C4-2B (cell line): ENCODE measurements at regions not wholly inside any gene's neighbourhood (a gene's known extent, or its start where the extent isn't known, plus 50 kb on each side); places are given as distances from the start of the nearest gene placed in this dataset.

Experiments
- H3K27ac ChIP-seq: fragments of 450-650 bp; 2 replicates; pipeline ENCODE4 v1.5.1; 2017
- ZFX ChIP-seq: fragments of 450-650 bp; IDR thresholded peaks from 2 replicates; pipeline ENCODE4 v1.6.1; 2017
- TF ChIP-seq, protein P1 (sequence below): fragments of 450-650 bp; conservative IDR thresholded peaks from 2 replicates; pipeline ENCODE4 v1.5.1; 2017; ENCODE audit warnings: mild to moderate bottlenecking

DNA sequence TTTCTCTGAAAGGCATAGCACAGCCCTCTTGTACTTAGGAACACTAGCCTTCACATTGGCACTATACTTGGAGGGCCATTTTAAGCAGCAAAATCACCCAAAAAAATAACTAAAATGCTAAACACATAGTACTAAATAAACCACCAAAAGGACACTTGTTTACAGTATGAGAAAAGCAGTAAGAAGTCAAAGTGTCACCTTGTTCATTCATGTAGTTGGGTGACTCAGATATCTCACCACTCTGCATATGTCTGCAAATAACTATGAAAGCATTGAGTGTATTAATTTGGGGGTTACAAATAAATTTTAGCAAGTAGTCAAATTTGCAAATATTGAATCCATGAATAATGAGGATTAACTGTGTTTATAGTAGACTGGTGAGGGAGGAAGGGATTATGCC lies 107.6 kb downstream of the ELAPOR2 start:
- TF ChIP-seq, protein P1, sequence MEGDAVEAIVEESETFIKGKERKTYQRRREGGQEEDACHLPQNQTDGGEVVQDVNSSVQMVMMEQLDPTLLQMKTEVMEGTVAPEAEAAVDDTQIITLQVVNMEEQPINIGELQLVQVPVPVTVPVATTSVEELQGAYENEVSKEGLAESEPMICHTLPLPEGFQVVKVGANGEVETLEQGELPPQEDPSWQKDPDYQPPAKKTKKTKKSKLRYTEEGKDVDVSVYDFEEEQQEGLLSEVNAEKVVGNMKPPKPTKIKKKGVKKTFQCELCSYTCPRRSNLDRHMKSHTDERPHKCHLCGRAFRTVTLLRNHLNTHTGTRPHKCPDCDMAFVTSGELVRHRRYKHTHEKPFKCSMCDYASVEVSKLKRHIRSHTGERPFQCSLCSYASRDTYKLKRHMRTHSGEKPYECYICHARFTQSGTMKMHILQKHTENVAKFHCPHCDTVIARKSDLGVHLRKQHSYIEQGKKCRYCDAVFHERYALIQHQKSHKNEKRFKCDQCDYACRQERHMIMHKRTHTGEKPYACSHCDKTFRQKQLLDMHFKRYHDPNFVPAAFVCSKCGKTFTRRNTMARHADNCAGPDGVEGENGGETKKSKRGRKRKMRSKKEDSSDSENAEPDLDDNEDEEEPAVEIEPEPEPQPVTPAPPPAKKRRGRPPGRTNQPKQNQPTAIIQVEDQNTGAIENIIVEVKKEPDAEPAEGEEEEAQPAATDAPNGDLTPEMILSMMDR = no peak
- no peak for TF ChIP-seq ZFX

DNA sequence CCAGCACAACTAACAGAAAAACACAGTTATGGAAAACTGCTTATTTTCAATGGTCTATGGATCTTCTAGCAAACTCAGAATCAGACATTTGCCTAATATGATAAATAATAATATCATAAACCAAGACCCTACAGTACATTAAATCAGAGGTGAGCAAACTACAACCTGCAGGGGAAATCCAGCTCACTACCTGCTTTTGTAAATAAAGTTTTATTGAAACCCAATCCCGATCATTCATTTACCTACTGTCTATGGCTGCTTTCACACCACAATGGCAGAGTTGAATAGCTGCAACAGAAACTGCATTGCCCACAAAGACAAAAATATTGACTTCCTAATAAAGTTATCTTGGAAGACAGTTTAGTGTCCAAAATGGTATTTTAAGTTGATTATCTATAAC lies 108.5 kb downstream of the ELAPOR2 start:
- TF ChIP-seq, protein P1 = no peak
- no peak for TF ChIP-seq ZFX
- H3K27ac ChIP-seq = no peak overlapping the region

More for the DNA sequence above, 107.6 kb downstream of the ELAPOR2 start:
- no peak overlapping the region for H3K27ac ChIP-seq

DNA sequence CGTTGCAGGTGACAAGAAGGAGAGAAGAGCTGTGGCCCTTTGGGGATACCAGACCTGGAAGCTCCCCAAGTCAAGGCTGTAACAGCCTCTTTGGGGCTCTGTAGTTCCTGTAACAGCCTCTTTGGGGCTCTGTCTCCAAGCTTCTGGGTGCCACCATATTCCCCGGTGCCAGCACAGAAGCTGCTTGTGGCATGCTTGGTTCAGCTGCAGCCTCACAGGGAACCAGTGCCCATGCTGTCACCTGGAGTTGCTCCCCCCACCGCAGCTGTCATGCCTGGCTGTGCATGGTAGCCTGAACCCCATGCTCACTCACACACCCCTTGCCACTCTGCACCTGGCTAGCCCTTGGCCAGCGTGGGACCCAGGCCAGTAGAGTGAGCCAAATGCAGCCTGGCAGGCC lies 109.1 kb downstream of the ELAPOR2 start:
- no peak overlapping the region for H3K27ac ChIP-seq
- TF ChIP-seq, protein P1 = no peak
- no peak for TF ChIP-seq ZFX

DNA sequence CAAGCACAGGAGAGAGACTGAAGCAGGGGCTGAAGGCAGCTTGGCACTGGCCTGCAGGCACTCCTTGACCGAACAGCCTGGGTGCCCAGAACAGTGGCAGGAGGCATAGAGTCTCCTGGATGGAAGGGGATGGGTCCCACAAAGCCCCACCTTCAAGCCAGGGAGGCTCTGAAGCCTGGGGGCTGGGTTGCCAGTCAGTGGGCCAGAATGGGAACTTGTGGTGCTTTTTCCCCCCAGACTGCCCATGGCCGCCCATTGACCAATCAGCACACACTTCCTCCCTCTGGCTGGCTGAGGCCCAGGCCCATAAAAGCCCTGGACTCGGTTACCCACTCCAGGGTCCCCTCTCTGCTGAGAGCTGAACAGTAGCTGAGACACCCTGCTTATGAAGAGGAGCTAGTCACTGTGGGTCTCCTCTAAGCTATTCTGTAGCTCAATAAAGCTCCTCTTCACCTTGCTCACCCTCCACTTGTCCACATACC lies 109.6 kb downstream of the ELAPOR2 start:
- TF ChIP-seq ZFX = no peak
- TF ChIP-seq, protein P1 = no peak
- no peak overlapping the region for H3K27ac ChIP-seq

DNA sequence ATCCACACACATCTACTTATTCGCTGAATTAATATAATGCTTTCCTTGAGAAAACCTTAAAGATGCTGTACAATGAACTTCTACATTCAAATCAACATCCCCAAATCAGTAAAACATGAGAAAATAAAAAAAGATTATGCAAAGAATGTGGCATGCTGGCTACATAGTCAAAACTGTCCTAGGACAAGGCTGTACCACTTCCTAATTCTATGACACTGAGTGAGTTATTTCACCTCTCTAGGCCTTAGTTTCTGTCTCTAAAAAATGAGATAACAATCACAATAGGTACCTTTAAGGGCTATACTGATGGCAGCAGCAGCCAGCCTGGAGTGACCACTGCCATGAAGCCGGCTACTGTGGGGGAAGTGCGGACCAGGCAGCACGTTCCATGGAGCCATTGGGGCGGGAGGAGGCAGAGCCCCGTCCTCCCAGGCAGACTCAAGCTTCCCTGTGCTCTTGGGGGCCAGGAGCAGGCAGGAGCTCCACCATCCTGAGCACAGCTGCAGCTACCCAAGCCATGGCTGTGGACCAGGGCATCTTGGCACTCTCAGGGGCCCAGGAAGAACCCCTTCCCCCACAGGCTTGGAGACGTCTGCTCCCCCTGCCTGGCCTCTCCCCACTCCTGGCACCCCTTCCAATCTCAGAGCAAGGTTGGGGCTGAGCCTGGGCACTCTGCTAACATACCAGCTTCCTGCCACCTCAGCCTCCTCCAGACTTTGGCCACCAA lies 110.2 kb downstream of the ELAPOR2 start:
- no peak overlapping the region for H3K27ac ChIP-seq
- no peak for TF ChIP-seq ZFX

DNA sequence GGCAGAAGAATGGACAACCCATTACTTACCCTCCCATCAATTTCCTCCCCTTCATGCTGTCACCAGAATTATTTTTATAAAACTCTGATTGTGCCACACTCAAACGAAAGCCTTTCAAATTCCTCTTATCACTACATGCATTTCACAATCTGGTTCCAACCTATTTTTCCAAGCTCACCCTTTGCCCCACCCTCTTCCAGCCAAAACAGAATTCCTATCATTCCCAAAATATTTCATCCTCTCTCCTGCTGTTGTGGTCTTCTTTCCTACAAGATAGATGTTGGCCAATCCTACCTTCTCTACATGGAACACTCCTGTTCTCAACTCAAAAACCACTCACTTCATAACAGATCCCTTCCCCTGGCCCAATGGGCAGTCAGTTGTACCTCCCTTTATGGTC lies 111.5 kb downstream of the ELAPOR2 start:
- no peak overlapping the region for H3K27ac ChIP-seq
- no peak for TF ChIP-seq ZFX
- TF ChIP-seq, protein P1 = no peak

DNA sequence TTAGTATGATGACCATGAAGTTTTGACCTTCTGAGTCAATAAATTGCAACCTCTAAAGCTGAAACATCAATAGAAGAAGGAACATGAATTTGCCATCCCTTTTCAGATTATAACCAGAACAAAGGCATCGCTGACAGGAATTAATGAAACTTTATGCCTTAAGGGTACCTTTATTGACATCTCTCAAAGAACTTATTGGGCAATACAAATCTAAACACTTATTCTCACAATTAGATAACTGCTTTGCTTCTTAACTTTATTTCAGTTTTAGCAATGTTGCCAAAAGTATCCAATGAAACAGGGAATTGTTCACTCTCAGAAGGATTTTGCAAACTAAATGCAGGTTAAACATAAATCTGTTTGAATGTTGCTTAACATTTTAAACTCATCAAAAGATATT lies 116.0 kb downstream of the ELAPOR2 start:
- TF ChIP-seq ZFX = no peak
- TF ChIP-seq, protein P1 = no peak

DNA sequence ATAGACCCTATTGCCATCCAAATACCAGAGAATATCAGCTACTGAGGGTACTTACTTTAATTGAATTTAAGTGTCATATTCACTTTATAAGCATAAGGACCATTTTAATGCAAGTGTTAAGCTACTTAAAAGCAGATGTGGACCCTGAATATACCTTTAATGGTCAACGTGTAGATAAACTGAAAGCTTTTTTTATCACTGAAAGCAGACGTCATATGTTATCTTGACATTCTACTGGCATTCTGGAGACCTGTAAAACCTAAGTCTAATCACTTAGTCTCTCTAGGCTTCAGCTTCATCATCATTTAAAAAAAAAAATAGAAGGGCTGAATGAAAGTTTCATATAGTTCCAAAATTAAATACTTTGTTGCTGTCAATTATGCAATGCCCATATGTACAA lies 116.5 kb downstream of the ELAPOR2 start:
- TF ChIP-seq ZFX = no peak
- TF ChIP-seq, protein P1 = no peak
- H3K27ac ChIP-seq = no peak overlapping the region

More for the DNA sequence above, 116.0 kb downstream of the ELAPOR2 start:
- no peak overlapping the region for H3K27ac ChIP-seq
